ENCODE measurements at regions not wholly inside any gene's neighbourhood (a gene's known extent, or its start where the extent isn't known, plus 50 kb on each side); places are given as distances from the start of the nearest gene placed in this dataset.

DNA sequence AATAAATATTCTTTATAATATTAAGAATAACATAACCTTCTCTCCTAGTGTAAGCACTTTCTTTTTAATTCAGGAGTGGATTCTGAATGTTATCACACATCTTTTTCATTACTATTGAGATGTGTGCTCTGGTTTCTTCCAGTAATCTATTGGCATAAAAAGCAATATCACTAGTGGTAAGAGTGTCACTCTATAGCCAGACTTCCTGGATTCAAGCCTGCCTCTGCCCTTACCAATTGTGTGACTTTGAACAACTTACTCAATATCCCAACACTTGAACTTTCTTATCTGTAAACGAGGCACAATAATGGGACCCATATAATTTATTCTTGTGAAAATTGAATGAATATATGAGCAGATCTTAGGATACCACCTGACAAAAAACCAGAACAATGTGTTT is 71.0 kb downstream of the SEM1 start:
- DNase-seq, result no peak

DNA sequence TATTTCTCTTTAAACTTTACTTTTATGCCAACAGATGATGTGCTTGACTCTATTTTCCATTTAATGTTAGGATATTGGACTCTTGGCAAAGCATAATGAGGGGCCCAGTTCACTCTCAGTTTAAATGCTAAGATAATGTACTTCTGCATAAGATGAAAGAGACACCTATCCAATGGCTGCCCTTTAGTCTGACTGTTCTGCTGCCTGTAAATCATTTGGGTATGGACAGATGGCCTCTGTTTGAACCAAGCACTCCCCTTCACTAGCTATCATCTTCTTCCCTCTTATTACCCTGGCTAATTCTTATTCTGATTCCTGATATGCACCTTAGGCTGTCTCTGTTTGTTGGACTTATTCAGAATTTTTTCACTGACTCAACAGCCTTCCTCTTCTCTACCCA is 72.1 kb downstream of the SEM1 start:
- DNase-seq, result no peak

DNA sequence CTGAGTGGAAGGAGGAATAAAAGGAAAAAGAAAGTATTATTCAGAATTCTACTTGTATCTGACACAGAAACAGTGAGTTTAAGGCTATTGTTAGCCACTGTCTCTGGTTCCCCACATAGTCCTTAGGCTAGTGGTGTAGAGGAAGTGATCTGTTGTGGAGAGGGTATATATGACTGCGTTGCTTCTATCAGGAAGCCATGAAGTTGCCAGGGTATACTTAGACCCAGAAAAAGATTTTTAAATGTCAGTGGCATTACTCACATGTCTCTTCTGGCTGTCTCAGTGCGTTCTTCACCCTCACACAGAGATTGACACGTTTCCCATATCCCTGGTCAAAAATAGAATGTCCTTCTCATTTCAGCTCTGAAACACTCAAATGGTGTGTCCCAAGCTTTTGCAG is 72.7 kb downstream of the SEM1 start:
- peak; percentile 55 for DNase-seq

DNA sequence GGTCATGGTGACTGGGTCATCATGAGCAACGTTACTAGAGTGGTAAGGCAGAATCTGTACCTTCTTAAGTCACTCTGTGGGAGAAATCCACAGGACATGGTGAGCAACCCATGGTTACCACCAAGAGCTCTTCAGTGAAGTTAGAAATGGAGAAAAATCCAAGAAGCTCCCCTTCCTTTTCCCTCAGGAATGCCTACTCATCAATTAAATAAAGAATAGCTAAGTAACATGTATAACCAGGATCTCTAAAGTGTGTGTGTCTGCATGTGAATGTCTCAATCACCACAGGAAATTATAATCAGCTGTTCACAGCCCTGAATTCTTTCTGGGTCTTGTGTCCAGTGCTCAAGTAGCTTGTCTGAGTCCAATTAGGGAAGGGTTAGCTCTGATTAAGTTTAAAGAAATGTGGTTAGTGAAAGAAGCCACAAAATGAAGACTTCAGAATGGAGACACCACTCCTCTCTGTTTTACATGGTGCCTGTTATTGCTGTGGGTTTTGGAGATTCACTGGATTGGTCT is 73.2 kb downstream of the SEM1 start:
- no peak for DNase-seq

DNA sequence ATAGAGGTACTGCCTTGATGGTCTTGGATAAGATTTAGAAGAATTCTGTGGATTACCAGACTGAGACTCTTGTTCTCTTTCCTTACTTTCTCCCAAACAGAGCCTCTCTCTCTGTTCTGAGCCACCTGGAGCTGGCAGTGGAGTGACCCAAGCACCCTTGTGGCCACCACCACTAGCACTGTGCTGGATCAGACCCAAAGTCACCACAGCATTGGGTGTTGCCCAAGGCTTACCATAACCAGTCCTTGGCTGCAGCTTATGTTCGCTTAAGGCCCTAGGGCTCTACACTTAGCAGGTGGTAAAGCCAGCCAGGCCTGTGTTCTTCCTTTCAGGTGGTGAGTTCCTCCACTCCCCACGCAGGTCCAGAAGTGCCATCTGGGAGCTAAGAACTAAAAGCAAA is 79.8 kb downstream of the SEM1 start:
- no peak for DNase-seq

GRCh38 chr7:96624954-96625353 is 84.7 kb downstream of the SEM1 start:
- no peak for DNase-seq

- DNase-seq, result no peak
Measured at GRCh38 chr7:96621932-96622331, 87.7 kb downstream of the SEM1 start.

DNA sequence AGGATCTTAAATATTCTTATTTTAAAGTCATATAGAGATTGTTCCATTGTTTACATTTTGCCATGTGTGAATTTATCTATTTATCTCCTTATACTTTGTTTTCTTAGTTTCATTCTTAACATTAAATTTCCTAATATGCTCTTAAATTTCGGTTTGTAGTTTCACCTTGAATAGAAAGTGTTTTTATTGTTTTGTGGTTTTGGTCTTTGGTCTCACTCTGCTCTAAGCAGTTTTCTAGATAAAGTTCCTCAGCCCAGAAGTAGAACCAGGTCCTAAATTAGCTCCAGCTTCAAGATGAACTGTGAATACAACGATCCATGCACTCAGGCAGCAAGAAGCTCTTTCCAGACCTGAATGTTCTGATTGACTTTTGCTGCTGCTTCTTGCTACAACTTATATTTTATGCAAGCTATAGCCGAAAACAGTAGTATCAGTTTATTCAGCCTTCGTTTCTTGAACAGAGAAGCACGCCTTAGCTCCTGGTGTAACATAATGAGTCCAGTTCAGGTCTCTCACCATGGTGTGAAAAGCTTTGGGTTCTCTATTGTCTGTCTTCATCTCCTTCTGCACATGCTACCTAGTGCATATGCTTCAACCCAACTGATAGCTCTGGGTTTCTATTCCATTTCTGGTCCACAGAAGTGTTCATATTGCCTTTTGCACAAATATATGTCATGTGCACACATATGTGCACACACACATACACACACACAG is 95.3 kb downstream of the SEM1 start:
- no peak for DNase-seq

GRCh38 chr7:96612034-96612433 is 97.6 kb downstream of the SEM1 start:
- no peak for DNase-seq

- DNase-seq, result no peak
Measured at GRCh38 chr7:96605045-96605716, 104.5 kb downstream of the SEM1 start.

GRCh38 chr7:96599288-96599936 is 110.2 kb downstream of the SEM1 start:
- no peak for DNase-seq

GRCh38 chr7:96598421-96598820 is 111.2 kb downstream of the SEM1 start:
- no peak for DNase-seq

GRCh38 chr7:96596120-96596826 is 113.4 kb downstream of the SEM1 start:
- DNase-seq, result peak; percentile 5

- no peak for DNase-seq
Measured at GRCh38 chr7:96591900-96592676, 117.6 kb downstream of the SEM1 start.

- DNase-seq, result no peak
Measured at GRCh38 chr7:96591159-96591899, 118.3 kb downstream of the SEM1 start.

GRCh38 chr7:96589038-96589437 is 120.6 kb downstream of the SEM1 start:
- DNase-seq, result no peak

DNA sequence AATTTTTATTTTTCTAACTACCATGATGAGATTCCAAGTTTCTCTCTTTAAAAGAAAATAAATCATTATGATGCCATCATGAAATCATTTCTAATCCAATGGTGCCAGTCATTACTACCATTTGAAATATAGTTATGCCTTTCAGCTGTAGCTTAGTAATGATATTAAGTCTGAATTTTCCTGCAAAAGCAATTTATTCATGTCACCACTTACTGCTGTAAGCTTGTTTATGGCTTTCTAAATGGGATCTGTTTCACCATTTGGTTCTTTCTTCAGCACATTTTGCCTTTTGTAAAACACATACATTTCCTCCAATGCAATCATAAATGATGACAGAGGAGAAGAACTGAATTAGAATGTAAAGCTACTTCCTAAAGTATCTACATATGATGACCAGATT is 130.5 kb downstream of the SEM1 start:
- DNase-seq, result no peak

- no peak for DNase-seq
Measured at GRCh38 chr7:96578606-96579005, 131.0 kb downstream of the SEM1 start.

GRCh38 chr7:96563409-96563808 is 146.2 kb downstream of the SEM1 start:
- no peak for DNase-seq

DNA sequence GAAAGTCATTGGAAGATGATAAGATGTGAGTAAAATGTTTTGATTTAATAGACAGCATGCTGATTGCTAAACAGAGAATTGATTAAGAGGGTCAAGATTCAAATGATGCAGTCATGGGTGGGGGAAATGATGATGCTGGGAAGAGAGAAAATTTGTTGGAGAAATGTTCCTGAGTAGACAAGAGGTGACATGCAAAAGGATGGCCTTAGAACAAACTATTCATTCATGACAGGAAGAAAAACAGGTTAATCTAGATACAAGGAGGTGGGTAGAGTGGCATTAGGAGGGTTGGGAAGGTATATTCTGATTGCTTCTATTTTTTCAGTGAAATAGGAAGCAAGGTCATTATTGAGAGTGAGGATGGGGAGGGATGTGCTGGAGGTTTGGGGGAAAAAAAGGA is 146.7 kb downstream of the SEM1 start:
- no peak for DNase-seq

DNA sequence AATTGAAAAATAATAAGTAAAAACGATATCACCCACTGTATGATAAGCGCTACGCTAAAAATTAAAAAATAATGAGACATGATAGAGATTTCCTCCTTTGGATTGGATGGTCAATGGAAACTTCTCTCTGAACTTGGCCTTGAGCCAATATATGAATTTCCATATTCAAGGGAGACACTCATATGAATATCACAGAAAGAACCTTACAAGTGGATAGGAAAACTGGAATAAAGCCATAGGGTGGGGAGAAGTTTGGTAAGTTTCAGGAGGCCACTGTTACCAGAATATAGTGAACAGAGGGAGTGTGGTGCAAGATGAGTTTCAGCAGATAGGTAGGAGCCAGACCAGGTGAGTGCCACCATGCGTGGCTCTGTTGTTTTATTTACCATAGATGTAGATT is 147.2 kb downstream of the SEM1 start:
- no peak for DNase-seq

DNA sequence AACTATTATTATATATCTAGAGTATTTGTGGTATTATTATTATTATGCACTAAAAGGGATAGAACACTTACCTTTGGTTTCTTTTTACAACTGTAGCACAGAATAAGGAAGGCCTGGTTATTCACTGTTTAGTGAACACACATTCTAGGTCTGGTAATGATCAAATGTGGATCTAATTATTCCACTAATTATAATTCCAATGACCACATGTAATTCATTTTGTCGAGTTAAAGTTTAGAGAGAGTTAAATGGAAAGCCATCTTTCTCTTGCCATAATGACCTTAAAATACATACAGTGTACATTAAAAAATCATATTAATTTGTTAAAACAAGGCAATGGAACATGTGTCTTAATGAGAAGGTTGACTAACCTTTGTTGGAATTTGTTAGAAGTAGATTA is 147.8 kb downstream of the SEM1 start:
- DNase-seq, result no peak
